ENCODE measurements at regions not wholly inside any gene's neighbourhood (a gene's known extent, or its start where the extent isn't known, plus 50 kb on each side); places are given as distances from the start of the nearest gene placed in this dataset.

GRCh38 chr2:167767830-167768229 is 479.6 kb downstream of the STK39 start:
- CTCF ChIA-PET (ENCODE audit: unreplicated experiment): no interaction called here
- Histone ChIP-seq H3K79me2 (ENCODE audit: insufficient read depth, low read depth, low read length) (no peaks in the 10 kb centered on the region), H3K4me3 (ENCODE audit: low read depth, low read length, poor library complexity, severe bottlenecking) (no peak overlapping the region), H3K4me1 (ENCODE audit: insufficient read depth, low read length, poor library complexity, severe bottlenecking) (no peaks in the 10 kb centered on the region), H2AFZ (ENCODE audit: low read length) (no peak overlapping the region), H3K9me2 (ENCODE audit: insufficient read depth, low read length) (no peaks in the 10 kb centered on the region), H4K20me1 (ENCODE audit: insufficient read depth, low read length) (no peaks in the 10 kb centered on the region), H3K27ac (ENCODE audit: low read depth, low read length, poor library complexity, severe bottlenecking) (no peak overlapping the region), H3K4me2 (ENCODE audit: low read length) (no peak overlapping the region), H3K9me3 (ENCODE audit: low read length) (no peaks in the 10 kb centered on the region), H3K36me3 (ENCODE audit: insufficient read depth, low read length) (no peaks in the 10 kb centered on the region)
- BruUV-seq (replicated peaks): no TSS peak
- POLR2A ChIA-PET: no interaction called here
- no peak for TF ChIP-seq CTCF (conservative IDR thresholded peaks at IDR 0.05; ENCODE audit: low read length)
- no peak for TF ChIP-seq EZH2phosphoT487 (IDR thresholded peaks at IDR 0.05; ENCODE audit: borderline replicate concordance, low read depth, low read length)
- intact Hi-C loops (cut with micrococcal nuclease; ENCODE audit: unreplicated experiment): no loop called here
- DNase-seq (ENCODE audit: low spot score): no peak

GRCh38 chr2:167764772-167765341 is 482.5 kb downstream of the STK39 start:
- Histone ChIP-seq H3K4me1 (ENCODE audit: insufficient read depth, low read length, poor library complexity, severe bottlenecking) (no peaks in the 10 kb centered on the region), H3K4me3 (ENCODE audit: low read depth, low read length, poor library complexity, severe bottlenecking) (no peak overlapping the region), H3K9me3 (ENCODE audit: low read length) (no peaks in the 10 kb centered on the region), H3K79me2 (ENCODE audit: insufficient read depth, low read depth, low read length) (no peaks in the 10 kb centered on the region), H3K36me3 (ENCODE audit: insufficient read depth, low read length) (no peaks in the 10 kb centered on the region), H3K4me2 (ENCODE audit: low read length) (no peak overlapping the region), H3K9me2 (ENCODE audit: insufficient read depth, low read length) (no peaks in the 10 kb centered on the region), H2AFZ (ENCODE audit: low read length) (no peak overlapping the region), H3K27ac (ENCODE audit: low read depth, low read length, poor library complexity, severe bottlenecking) (no peak overlapping the region), H4K20me1 (ENCODE audit: insufficient read depth, low read length) (no peaks in the 10 kb centered on the region)
- DNase-seq (ENCODE audit: low spot score): no peak
- POLR2A ChIA-PET: no interaction called here
- no TSS peak for BruUV-seq (replicated peaks)
- CTCF ChIA-PET (ENCODE audit: unreplicated experiment): no interaction called here
- TF ChIP-seq CTCF (conservative IDR thresholded peaks at IDR 0.05; ENCODE audit: low read length) (no peak), EZH2phosphoT487 (IDR thresholded peaks at IDR 0.05; ENCODE audit: borderline replicate concordance, low read depth, low read length) (no peak)
- intact Hi-C loops (cut with micrococcal nuclease; ENCODE audit: unreplicated experiment): no loop called here

GRCh38 chr2:167761465-167762136 is 485.8 kb downstream of the STK39 start:
- H3K9me3 ChIP-seq (ENCODE audit: low read length): no peaks in the 10 kb centered on the region
- BruUV-seq (replicated peaks): no TSS peak
- no peaks in the 10 kb centered on the region for H3K4me1 ChIP-seq (ENCODE audit: insufficient read depth, low read length, poor library complexity, severe bottlenecking)
- TF ChIP-seq CTCF (conservative IDR thresholded peaks at IDR 0.05; ENCODE audit: low read length) (no peak), EZH2phosphoT487 (IDR thresholded peaks at IDR 0.05; ENCODE audit: borderline replicate concordance, low read depth, low read length) (no peak)
- no peaks in the 10 kb centered on the region for H3K79me2 ChIP-seq (ENCODE audit: insufficient read depth, low read depth, low read length)
- DNase-seq (ENCODE audit: low spot score): no peak
- H3K27ac ChIP-seq (ENCODE audit: low read depth, low read length, poor library complexity, severe bottlenecking): no peak overlapping the region
- no peaks in the 10 kb centered on the region for H3K36me3 ChIP-seq (ENCODE audit: insufficient read depth, low read length)
- no peak overlapping the region for H3K4me2 ChIP-seq (ENCODE audit: low read length)
- H4K20me1 ChIP-seq (ENCODE audit: insufficient read depth, low read length): no peaks in the 10 kb centered on the region
- no peaks in the 10 kb centered on the region for H3K9me2 ChIP-seq (ENCODE audit: insufficient read depth, low read length)
- intact Hi-C loops (cut with micrococcal nuclease; ENCODE audit: unreplicated experiment): no loop called here
- no peak overlapping the region for H2AFZ ChIP-seq (ENCODE audit: low read length)
- H3K4me3 ChIP-seq (ENCODE audit: low read depth, low read length, poor library complexity, severe bottlenecking): no peak overlapping the region
- CTCF ChIA-PET (ENCODE audit: unreplicated experiment): no interaction called here
- POLR2A ChIA-PET: interaction anchor here (0.6 to 1.0 kb wide), 3 partner anchors 145 to 1268 kb away, joined by 3 read pairs; no protein-coding TSS in a partner anchor
